ENCODE measurements at regions not wholly inside any gene's neighbourhood (a gene's known extent, or its start where the extent isn't known, plus 50 kb on each side); places are given as distances from the start of the nearest gene placed in this dataset.

- no peaks in the 10 kb centered on the region for H3K4me1 ChIP-seq (ENCODE audit: insufficient read depth, low read length)
- DNase-seq (no peak), ATAC-seq (ENCODE audit: poor library complexity) (no peak)
- no peaks in the 10 kb centered on the region for H3K36me3 Mint-ChIP-seq (ENCODE audit: low read depth)
- no peaks in the 10 kb centered on the region for H3K27me3 ChIP-seq (ENCODE audit: control insufficient read depth in 1 of 2, insufficient read depth in 2 of 2, low read length in 2 of 2)
- H3K27me3 Mint-ChIP-seq: no peaks in the 10 kb centered on the region
- no peak for TF ChIP-seq CTCF (IDR thresholded peaks at IDR 0.05)
- H3K4me3 ChIP-seq (ENCODE audit: low read length): no peak overlapping the region
- POLR2A ChIA-PET: no interaction called here
- no peaks in the 10 kb centered on the region for H3K4me1 Mint-ChIP-seq (ENCODE audit: low read depth)
- no peak overlapping the region for H3K4me3 Mint-ChIP-seq
- H3K9me3 Mint-ChIP-seq: peaks cover 10% of the 10 kb centered on the region
- intact Hi-C loops (cut with DNase I, micrococcal nuclease): no loop called here
- no peaks in the 10 kb centered on the region for H3K36me3 ChIP-seq (ENCODE audit: insufficient read depth, low read length)
- CTCF ChIA-PET: no interaction called here
- peaks cover 0 to 10% of the 10 kb centered on the region in 2 experiments for H3K9me3 ChIP-seq (ENCODE audit: control insufficient read depth in 1 of 2, insufficient read depth in 1 of 2, low read length in 2 of 2)
- no peak overlapping the region for H3K27ac Mint-ChIP-seq
- H3K27ac ChIP-seq (ENCODE audit: low read depth in 1 of 2, low read length in 2 of 2): no peak overlapping the region
Measured at GRCh38 chr7:41529831-41530230, 173.1 kb downstream of the INHBA start.

GRCh38 chr7:41524876-41525275, 178.0 kb downstream of the INHBA start:
- no peak overlapping the region for H3K4me3 ChIP-seq (ENCODE audit: low read length)
- H3K4me1 ChIP-seq (ENCODE audit: insufficient read depth, low read length): no peaks in the 10 kb centered on the region
- no peak for ATAC-seq (ENCODE audit: poor library complexity)

GRCh38 chr7:41520445-41520844, 182.4 kb downstream of the INHBA start:
- TF ChIP-seq CTCF (IDR thresholded peaks at IDR 0.05): no peak
- no peak overlapping the region for H3K27ac ChIP-seq (ENCODE audit: low read depth in 1 of 2, low read length in 2 of 2)
- H3K9me3 ChIP-seq (ENCODE audit: control insufficient read depth in 1 of 2, insufficient read depth in 1 of 2, low read length in 2 of 2): peaks cover 0 to 16% of the 10 kb centered on the region in 2 experiments
- H3K36me3 Mint-ChIP-seq (ENCODE audit: low read depth): no peaks in the 10 kb centered on the region
- H3K36me3 ChIP-seq (ENCODE audit: insufficient read depth, low read length): no peaks in the 10 kb centered on the region
- H3K27ac Mint-ChIP-seq: no peak overlapping the region
- ChIA-PET CTCF (no interaction called here), POLR2A (no interaction called here)
- H3K4me1 ChIP-seq (ENCODE audit: insufficient read depth, low read length): no peaks in the 10 kb centered on the region
- no peak overlapping the region for H3K4me3 Mint-ChIP-seq
- no peak overlapping the region for H3K4me3 ChIP-seq (ENCODE audit: low read length)
- H3K4me1 Mint-ChIP-seq (ENCODE audit: low read depth): no peaks in the 10 kb centered on the region
- intact Hi-C loops (cut with DNase I, micrococcal nuclease): no loop called here
- H3K9me3 Mint-ChIP-seq: peaks cover 9% of the 10 kb centered on the region
- DNase-seq: no peak
- H3K27me3 Mint-ChIP-seq: no peaks in the 10 kb centered on the region
- no peak for ATAC-seq (ENCODE audit: poor library complexity)
- H3K27me3 ChIP-seq (ENCODE audit: control insufficient read depth in 1 of 2, insufficient read depth in 2 of 2, low read length in 2 of 2): no peaks in the 10 kb centered on the region

More at GRCh38 chr7:41524876-41525275, 178.0 kb downstream of the INHBA start:
- no peak for DNase-seq
- Histone ChIP-seq H3K27ac (ENCODE audit: low read depth in 1 of 2, low read length in 2 of 2) (no peak overlapping the region), H3K27me3 (ENCODE audit: control insufficient read depth in 1 of 2, insufficient read depth in 2 of 2, low read length in 2 of 2) (no peaks in the 10 kb centered on the region), H3K9me3 (ENCODE audit: control insufficient read depth in 1 of 2, insufficient read depth in 1 of 2, low read length in 2 of 2) (peaks cover 0 to 20% of the 10 kb centered on the region in 2 experiments), H3K36me3 (ENCODE audit: insufficient read depth, low read length) (no peaks in the 10 kb centered on the region)
- TF ChIP-seq CTCF (IDR thresholded peaks at IDR 0.05): no peak
- Mint-ChIP-seq H3K27ac (no peak overlapping the region), H3K27me3 (no peaks in the 10 kb centered on the region), H3K4me1 (ENCODE audit: low read depth) (no peaks in the 10 kb centered on the region), H3K4me3 (no peak overlapping the region), H3K36me3 (ENCODE audit: low read depth) (no peaks in the 10 kb centered on the region), H3K9me3 (peaks cover 11% of the 10 kb centered on the region)
- POLR2A ChIA-PET: no interaction called here
- CTCF ChIA-PET: no interaction called here
- intact Hi-C loops (cut with DNase I, micrococcal nuclease): no loop called here
